H9 (cell line): ENCODE measurements at regions not wholly inside any gene's neighbourhood (a gene's known extent, or its start where the extent isn't known, plus 50 kb on each side); places are given as distances from the start of the nearest gene placed in this dataset.

ENCODE experiments used
- DNase-seq: peaks from one replicate; pipeline ENCODE4 v3.0.0-alpha.2; 2017
- H2AFZ ChIP-seq: one replicate; pipeline ENCODE4 v1.6.1; 2013; ENCODE audit warnings: mild to moderate bottlenecking, low read length, control low read depth, moderate library complexity
- H2AK5ac ChIP-seq: 2 replicates; pipeline ENCODE4 v1.6.1; 2013; ENCODE audit warnings: low read length, control low read depth, mixed read lengths; ENCODE audit not compliant: insufficient read length
- H2BK120ac ChIP-seq: one replicate; pipeline ENCODE4 v1.6.1; 2013; ENCODE audit warnings: low read depth, mild to moderate bottlenecking, low read length, control low read depth, inconsistent platforms; ENCODE audit not compliant: poor library complexity, severe bottlenecking
- H2BK12ac ChIP-seq: 2 replicates; pipeline ENCODE4 v1.6.1; 2013; ENCODE audit warnings: low read length, control low read depth, mixed read lengths, low read depth; ENCODE audit not compliant: insufficient read length
- H2BK15ac ChIP-seq: 2 replicates; pipeline ENCODE4 v1.6.1; 2013; ENCODE audit warnings: low read depth, low read length, control low read depth
- H2BK20ac ChIP-seq: one replicate; pipeline ENCODE4 v1.6.1; 2013; ENCODE audit warnings: low read depth, mild to moderate bottlenecking, low read length, control low read depth, inconsistent platforms; ENCODE audit not compliant: poor library complexity, severe bottlenecking
- H2BK5ac ChIP-seq: 2 replicates; pipeline ENCODE4 v1.6.1; 2013; ENCODE audit warnings: low read length, control low read depth, mixed read lengths; ENCODE audit not compliant: insufficient read length
- H3K14ac ChIP-seq: 2 replicates; pipeline ENCODE4 v1.6.1; 2013; ENCODE audit warnings: low read length, control low read depth; ENCODE audit not compliant: insufficient read depth
- H3K18ac ChIP-seq: 2 replicates; pipeline ENCODE4 v1.6.1; 2013; ENCODE audit warnings: low read depth, mild to moderate bottlenecking, mixed read lengths, low read length, control low read depth; ENCODE audit not compliant: insufficient read length
- H3K23ac ChIP-seq: 2 replicates; pipeline ENCODE4 v1.6.1; 2013; ENCODE audit warnings: low read length, control low read depth, mixed read lengths, low read depth; ENCODE audit not compliant: insufficient read length
- H3K23me2 ChIP-seq: 2 replicates; pipeline ENCODE4 v1.6.1; 2013; ENCODE audit warnings: low read depth, mild to moderate bottlenecking, mixed read lengths, low read length, control low read depth; ENCODE audit not compliant: insufficient read length, poor library complexity, severe bottlenecking
- H3K27ac ChIP-seq: 2 replicates; pipeline ENCODE4 v1.5.1; 2013; ENCODE audit warnings: low read length, control low read depth, mixed read lengths, low read depth; ENCODE audit not compliant: insufficient read length
- H3K27me3 ChIP-seq: 2 replicates; pipeline ENCODE4 v1.6.1; 2013; ENCODE audit warnings: low read length, control low read depth, inconsistent platforms; ENCODE audit not compliant: insufficient read depth
- H3K4ac ChIP-seq: 2 replicates; pipeline ENCODE4 v1.6.1; 2013; ENCODE audit warnings: low read depth, mild to moderate bottlenecking, control low read depth, inconsistent platforms, low read length, moderate library complexity
- H3K4me1 ChIP-seq: 2 replicates; pipeline ENCODE4 v1.6.1; 2013; ENCODE audit warnings: low read length, control low read depth, inconsistent platforms; ENCODE audit not compliant: insufficient read depth
- H3K4me2 ChIP-seq: 2 replicates; pipeline ENCODE4 v1.6.1; 2013; ENCODE audit warnings: low read length, control low read depth, mixed read lengths; ENCODE audit not compliant: insufficient read length, insufficient read depth
- H3K56ac ChIP-seq: 2 replicates; pipeline ENCODE4 v1.6.1; 2013; ENCODE audit warnings: low read depth, mild to moderate bottlenecking, mixed read lengths, low read length, control low read depth; ENCODE audit not compliant: insufficient read length
- H3K79me1 ChIP-seq: 2 replicates; pipeline ENCODE4 v1.6.1; 2013; ENCODE audit warnings: low read depth, mild to moderate bottlenecking, moderate library complexity, low read length, control low read depth, inconsistent platforms; ENCODE audit not compliant: insufficient read depth, poor library complexity, severe bottlenecking
- H3K79me2 ChIP-seq: 2 replicates; pipeline ENCODE4 v1.6.1; 2013; ENCODE audit warnings: low read length, control low read depth, inconsistent platforms; ENCODE audit not compliant: insufficient read depth
- H3K9ac ChIP-seq: 2 replicates; pipeline ENCODE4 v1.6.1; 2013; ENCODE audit warnings: low read length, control low read depth, mixed read lengths; ENCODE audit not compliant: insufficient read length; ENCODE audit errors: extremely low read depth
- H3K9me3 ChIP-seq: one replicate; pipeline ENCODE4 v1.6.1; 2013; ENCODE audit warnings: low read depth, low read length, inconsistent platforms; ENCODE audit not compliant: control insufficient read depth
- H3T11ph ChIP-seq: one replicate; pipeline ENCODE4 v1.6.1; 2013; ENCODE audit warnings: mild to moderate bottlenecking, low read length, control low read depth, inconsistent platforms
- H4K20me1 ChIP-seq: one replicate; pipeline ENCODE4 v1.6.1; 2013; ENCODE audit not compliant: control insufficient read depth, insufficient read length, insufficient read depth
- H4K5ac ChIP-seq: 2 replicates; pipeline ENCODE4 v1.6.1; 2013; ENCODE audit warnings: low read depth, mild to moderate bottlenecking, mixed read lengths, low read length, control low read depth; ENCODE audit not compliant: insufficient read length
- H4K8ac ChIP-seq: replicated peaks from 2 replicates; pipeline ENCODE4 v1.6.1; 2013; ENCODE audit warnings: low read length, control low read depth, mixed read lengths, low read depth; ENCODE audit not compliant: insufficient read length
- H4K91ac ChIP-seq: 2 replicates; pipeline ENCODE4 v1.6.1; 2013; ENCODE audit warnings: low read depth, mild to moderate bottlenecking, moderate library complexity, mixed read lengths, low read length, control low read depth; ENCODE audit not compliant: insufficient read length
- H3K27ac Mint-ChIP-seq, 3 experiments: 2 replicates in 2 of 3; 3 replicates in 1 of 3; pipeline ENCODE4 v1.8.0; 2020 to 2021; ENCODE audit warnings: mixed read lengths in 3 of 3, mild to moderate bottlenecking in 1 of 3, moderate library complexity in 1 of 3
- H3K27me3 Mint-ChIP-seq: 2 replicates; pipeline ENCODE4 v1.8.0; 2021; ENCODE audit warnings: low read depth, mild to moderate bottlenecking, moderate library complexity, mixed read lengths
- H3K36me3 Mint-ChIP-seq, 3 experiments: 2 replicates in 2 of 3; 3 replicates in 1 of 3; pipeline ENCODE4 v1.8.0; 2020 to 2021; ENCODE audit warnings: low read depth in 3 of 3, mixed read lengths in 3 of 3; ENCODE audit not compliant: insufficient read depth in 1 of 3
- H3K4me1 Mint-ChIP-seq, 2 experiments: 2 replicates each; pipeline ENCODE4 v1.8.0; 2020; ENCODE audit warnings: mixed read lengths in 2 of 2
- H3K4me3 Mint-ChIP-seq, 2 experiments: 2 replicates in 1 of 2; 3 replicates in 1 of 2; pipeline ENCODE4 v1.8.0; 2020 to 2021; ENCODE audit warnings: mild to moderate bottlenecking in 2 of 2, mixed read lengths in 2 of 2, moderate library complexity in 1 of 2
- H3K9me3 Mint-ChIP-seq, 2 experiments: 2 replicates in 1 of 2; 3 replicates in 1 of 2; pipeline ENCODE4 v1.8.0; 2020; ENCODE audit warnings: mild to moderate bottlenecking in 2 of 2, mixed read lengths in 2 of 2, moderate library complexity in 1 of 2
- CTCF ChIP-seq: fragments of 200-600 bp; sonication (generic); conservative IDR thresholded peaks from 3 replicates; pipeline ENCODE4 v1.8.0; 2021; ENCODE audit warnings: antibody characterized with exemption, mild to moderate bottlenecking
- WGBS: extraction: QIAGEN DNeasy Blood & Tissue Kit; methylation state at CpG from one replicate; pipeline ENCODE4 v1.1.7; 2013; ENCODE audit warnings: missing lambda C conversion rate, low lambda C conversion rate, mixed read lengths; ENCODE audit not compliant: insufficient read length; ENCODE audit errors: extremely low coverage; 5-methylcytosine and 5-hydroxymethylcytosine counted together

DNA sequence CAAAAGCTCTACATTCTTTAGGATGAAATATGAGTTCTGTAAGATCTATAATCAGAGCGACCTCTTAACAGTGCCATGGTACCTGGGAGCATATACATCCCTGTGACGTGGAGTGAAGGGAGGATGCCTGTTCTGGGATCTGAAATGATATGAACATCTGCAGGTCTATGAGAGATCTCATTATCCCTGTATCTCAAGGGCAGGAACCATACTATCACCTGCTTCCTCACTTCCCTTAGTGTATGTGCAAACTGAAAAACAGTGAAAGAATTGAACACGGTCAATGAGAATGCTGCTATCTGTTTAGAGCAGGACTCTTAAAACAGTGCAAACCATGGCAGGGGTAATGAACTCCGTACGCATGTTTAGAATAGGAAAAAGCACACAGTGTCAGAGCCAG is 364.0 kb downstream of the LPIN1 start:
- Histone ChIP-seq H3K18ac (no peak overlapping the region), H3K27ac (no peak overlapping the region), H2BK15ac (no peak overlapping the region), H3K23me2 (no peaks in the 10 kb centered on the region), H2AK5ac (no peak overlapping the region), H4K5ac (no peak overlapping the region), H2BK120ac (no peak overlapping the region), H3K9ac (no peak overlapping the region), H2BK12ac (no peak overlapping the region), H3K14ac (no peak overlapping the region), H3K4me2 (no peak overlapping the region), H2BK5ac (no peak overlapping the region), H2AFZ (no peak overlapping the region), H4K20me1 (no peaks in the 10 kb centered on the region), H3K27me3 (no peaks in the 10 kb centered on the region), H4K91ac (no peak overlapping the region), H2BK20ac (no peak overlapping the region), H3K79me1 (no peaks in the 10 kb centered on the region), H3K4ac (no peak overlapping the region), H3K4me1 (no peaks in the 10 kb centered on the region; the same call in 1 of the 2 replicates), H3K9me3 (no peaks in the 10 kb centered on the region), H3K23ac (no peak overlapping the region), H4K8ac (no peak overlapping the region), H3K79me2 (no peaks in the 10 kb centered on the region), H3T11ph (no peak overlapping the region), H3K56ac (no peak overlapping the region)
- no peak overlapping the region for H3K27ac Mint-ChIP-seq
- WGBS, result no CpG with 5 or more reads among the region's 5 CpGs
- no peak for DNase-seq
- H3K9me3 Mint-ChIP-seq, result no peaks in the 10 kb centered on the region
- no peak for TF ChIP-seq CTCF
- H3K27me3 Mint-ChIP-seq, result no peaks in the 10 kb centered on the region
- H3K36me3 Mint-ChIP-seq, result peaks cover 0 to 2% (median 0%) of the 10 kb centered on the region in 3 experiments; a peak in 2 of 7 replicates
- peaks cover 18 to 23% of the 10 kb centered on the region in 2 experiments for H3K4me1 Mint-ChIP-seq
- H3K4me3 Mint-ChIP-seq, result no peak overlapping the region
